Neural progenitor cell (in vitro differentiated cells): ENCODE measurements at regions not wholly inside any gene's neighbourhood (a gene's known extent, or its start where the extent isn't known, plus 50 kb on each side); places are given as distances from the start of the nearest gene placed in this dataset.

Experiments used
- DNase-seq: peaks from one replicate; pipeline ENCODE4 v3.0.0-alpha.2; 2016; ENCODE audit warnings: low spot score
- H2AFZ ChIP-seq: fragments of 200-600 bp; sonication (generic); replicated peaks from 2 replicates; pipeline ENCODE4 v1.6.1; 2016; ENCODE audit warnings: antibody characterized with exemption
- H3F3A ChIP-seq: fragments of 200-600 bp; sonication (generic); 2 replicates; pipeline ENCODE4 v1.6.1; 2016; ENCODE audit warnings: antibody characterized with exemption, low read depth
- H3K27ac ChIP-seq: fragments of 200-600 bp; sonication (generic); 2 replicates; pipeline ENCODE4 v1.5.1; 2016; ENCODE audit warnings: mild to moderate bottlenecking
- H3K27me3 ChIP-seq: fragments of 200-600 bp; sonication (generic); 2 replicates; pipeline ENCODE4 v1.6.1; 2016; ENCODE audit warnings: mild to moderate bottlenecking, moderate library complexity
- H3K36me3 ChIP-seq: fragments of 200-600 bp; sonication (generic); 2 replicates; pipeline ENCODE4 v1.5.1; 2016
- H3K4me1 ChIP-seq: fragments of 200-600 bp; sonication (generic); 2 replicates; pipeline ENCODE4 v1.6.1; 2016; ENCODE audit warnings: mixed run types
- H3K4me2 ChIP-seq: fragments of 200-600 bp; sonication (generic); 2 replicates; pipeline ENCODE4 v1.6.1; 2016
- H3K4me3 ChIP-seq: fragments of 200-600 bp; sonication (generic); 2 replicates; pipeline ENCODE4 v1.5.1; 2016
- H3K79me2 ChIP-seq: fragments of 200-600 bp; sonication (generic); 2 replicates; pipeline ENCODE4 v1.6.1; 2016; ENCODE audit warnings: low read depth
- H3K9ac ChIP-seq: fragments of 200-600 bp; sonication (generic); 2 replicates; pipeline ENCODE4 v1.6.1; 2016
- H3K9me3 ChIP-seq: fragments of 200-600 bp; sonication (generic); 2 replicates; pipeline ENCODE4 v1.5.1; 2016; ENCODE audit warnings: low read depth
- H4K20me1 ChIP-seq: fragments of 200-600 bp; sonication (generic); 2 replicates; pipeline ENCODE4 v1.6.1; 2016; ENCODE audit warnings: low read depth
- H3K27ac Mint-ChIP-seq: 3 replicates; pipeline ENCODE4 v1.8.0; 2021; ENCODE audit warnings: mixed read lengths
- H3K27me3 Mint-ChIP-seq: 2 replicates; pipeline ENCODE4 v1.8.0; 2022; ENCODE audit warnings: low read depth, mild to moderate bottlenecking, inconsistent platforms, moderate library complexity, mixed read lengths; ENCODE audit not compliant: insufficient read depth
- H3K36me3 Mint-ChIP-seq: 3 replicates; pipeline ENCODE4 v1.8.0; 2021; ENCODE audit warnings: mixed read lengths
- H3K4me1 Mint-ChIP-seq: 3 replicates; pipeline ENCODE4 v1.8.0; 2021; ENCODE audit warnings: mixed read lengths
- H3K4me3 Mint-ChIP-seq: 3 replicates; pipeline ENCODE4 v1.8.0; 2021; ENCODE audit warnings: mild to moderate bottlenecking, moderate library complexity, mixed read lengths
- H3K9me3 Mint-ChIP-seq: 3 replicates; pipeline ENCODE4 v1.8.0; 2020; ENCODE audit warnings: mixed read lengths
- CTCF ChIP-seq: fragments of 200-600 bp; sonication (generic); IDR thresholded peaks from 2 replicates; pipeline ENCODE4 v1.5.1; 2017; ENCODE audit warnings: antibody characterized with exemption, mild to moderate bottlenecking
- EZH2 ChIP-seq: fragments of 200-600 bp; sonication (generic); IDR thresholded peaks from 2 replicates; pipeline ENCODE4 v1.6.1; 2017; ENCODE audit warnings: antibody characterized with exemption, mild to moderate bottlenecking, moderate library complexity
- EZH2phosphoT487 ChIP-seq: fragments of 200-600 bp; sonication (generic); IDR thresholded peaks from 2 replicates; pipeline ENCODE4 v1.6.1; 2017; ENCODE audit warnings: antibody characterized with exemption

- Mint-ChIP-seq H3K4me1 (peaks cover 12% of the 10 kb centered on the region), H3K4me3 (no peak overlapping the region)
These were observed 97.7 kb upstream of the CTDP1 start for GRCh38 chr18:79581911-79582310.

GRCh38 chr18:79582978-79583377, 96.6 kb upstream of the CTDP1 start:
- Histone ChIP-seq H3K27me3 (no peaks in the 10 kb centered on the region), H3K36me3 (no peaks in the 10 kb centered on the region), H3F3A (peaks cover 18% of the 10 kb centered on the region), H2AFZ (no peak overlapping the region), H3K9ac (no peak overlapping the region), H3K4me1 (peaks cover 3% of the 10 kb centered on the region), H3K4me3 (no peak overlapping the region), H3K4me2 (no peak overlapping the region), H4K20me1 (no peaks in the 10 kb centered on the region), H3K9me3 (no peaks in the 10 kb centered on the region), H3K27ac (no peak overlapping the region), H3K79me2 (no peaks in the 10 kb centered on the region)
- peaks cover 16% of the 10 kb centered on the region for H3K4me1 Mint-ChIP-seq
- no peaks in the 10 kb centered on the region for H3K36me3 Mint-ChIP-seq
- H3K9me3 Mint-ChIP-seq, result no peaks in the 10 kb centered on the region
- H3K27ac Mint-ChIP-seq, result no peak overlapping the region
- peak overlapping the region; percentile 55 for H3K4me3 Mint-ChIP-seq
- no peak for DNase-seq
- TF ChIP-seq EZH2 (no peak), EZH2phosphoT487 (no peak), CTCF (no peak)
- H3K27me3 Mint-ChIP-seq, result peaks cover 6% of the 10 kb centered on the region

More at GRCh38 chr18:79581911-79582310, 97.7 kb upstream of the CTDP1 start:
- Histone ChIP-seq H3K79me2 (no peaks in the 10 kb centered on the region), H4K20me1 (no peaks in the 10 kb centered on the region), H3K27me3 (no peaks in the 10 kb centered on the region), H3K36me3 (no peaks in the 10 kb centered on the region), H2AFZ (no peak overlapping the region), H3F3A (peaks cover 18% of the 10 kb centered on the region), H3K4me2 (no peak overlapping the region), H3K9ac (no peak overlapping the region), H3K9me3 (no peaks in the 10 kb centered on the region), H3K4me3 (no peak overlapping the region), H3K27ac (no peak overlapping the region), H3K4me1 (no peaks in the 10 kb centered on the region)
- Mint-ChIP-seq H3K27ac (no peak overlapping the region), H3K27me3 (peaks cover 6% of the 10 kb centered on the region), H3K36me3 (no peaks in the 10 kb centered on the region), H3K9me3 (no peaks in the 10 kb centered on the region)
- TF ChIP-seq EZH2 (no peak), CTCF (no peak), EZH2phosphoT487 (no peak)
- DNase-seq, result no peak

GRCh38 chr18:79583426-79583825, 96.2 kb upstream of the CTDP1 start:
- no peak for TF ChIP-seq EZH2phosphoT487
- no peak for TF ChIP-seq EZH2
- no peak for TF ChIP-seq CTCF
- no peak overlapping the region for H3K4me2 ChIP-seq
- H3K9ac ChIP-seq, result no peak overlapping the region
- no peak overlapping the region for H3K27ac Mint-ChIP-seq
- no peaks in the 10 kb centered on the region for H3K27me3 ChIP-seq
- no peak overlapping the region for H2AFZ ChIP-seq
- no peak overlapping the region for H3K4me3 Mint-ChIP-seq
- H3K27me3 Mint-ChIP-seq, result peaks cover 8% of the 10 kb centered on the region
- H3K36me3 Mint-ChIP-seq, result no peaks in the 10 kb centered on the region
- no peaks in the 10 kb centered on the region for H3K9me3 Mint-ChIP-seq
- H3K4me1 Mint-ChIP-seq, result peaks cover 20% of the 10 kb centered on the region
- H3K36me3 ChIP-seq, result no peaks in the 10 kb centered on the region
- no peaks in the 10 kb centered on the region for H3K79me2 ChIP-seq
- no peak for DNase-seq
- H4K20me1 ChIP-seq, result no peaks in the 10 kb centered on the region
- no peak overlapping the region for H3K4me3 ChIP-seq
- H3K27ac ChIP-seq, result no peak overlapping the region
- no peaks in the 10 kb centered on the region for H3K9me3 ChIP-seq
- peaks cover 18% of the 10 kb centered on the region for H3F3A ChIP-seq
- peaks cover 8% of the 10 kb centered on the region for H3K4me1 ChIP-seq
